ENCODE measurements at regions not wholly inside any gene's neighbourhood (a gene's known extent, or its start where the extent isn't known, plus 50 kb on each side); places are given as distances from the start of the nearest gene placed in this dataset.

- DNase-seq: no peak
- no peaks in the 10 kb centered on the region for H3K36me3 ChIP-seq
- H3K9me3 ChIP-seq: no peaks in the 10 kb centered on the region
- no peaks in the 10 kb centered on the region for H3K27me3 ChIP-seq
- H3K27ac ChIP-seq: no peak overlapping the region
- intact Hi-C loops (cut with DNase I; ENCODE audit: low total_unique reads): no loop called here
- TF ChIP-seq POLR2A (IDR thresholded peaks at IDR 0.05) (no peak), CTCF (IDR thresholded peaks at IDR 0.05) (no peak)
- H3K4me1 ChIP-seq: no peaks in the 10 kb centered on the region
- no peak overlapping the region for H3K4me3 ChIP-seq
Measured at GRCh38 chr9:78688796-78689195, 391.9 kb downstream of the PSAT1 start.

- H3K27ac ChIP-seq: no peak overlapping the region
- no peak overlapping the region for H3K4me3 ChIP-seq
- DNase-seq: no peak
- no peaks in the 10 kb centered on the region for H3K4me1 ChIP-seq
- TF ChIP-seq CTCF (IDR thresholded peaks at IDR 0.05): no peak
- no peaks in the 10 kb centered on the region for H3K36me3 ChIP-seq
- intact Hi-C loops (cut with DNase I; ENCODE audit: low total_unique reads): no loop called here
- no peaks in the 10 kb centered on the region for H3K27me3 ChIP-seq
- H3K9me3 ChIP-seq: no peaks in the 10 kb centered on the region
Measured at GRCh38 chr9:78691542-78691941, 394.6 kb downstream of the PSAT1 start.

GRCh38 chr9:78692871-78693270 lies 395.9 kb downstream of the PSAT1 start:
- DNase-seq: no peak
- H3K4me1 ChIP-seq: no peaks in the 10 kb centered on the region
- no peak overlapping the region for H3K4me3 ChIP-seq
- H3K27ac ChIP-seq: no peak overlapping the region
- H3K9me3 ChIP-seq: no peaks in the 10 kb centered on the region
- TF ChIP-seq CTCF (IDR thresholded peaks at IDR 0.05): no peak
- TF ChIP-seq POLR2A (IDR thresholded peaks at IDR 0.05): no peak
- H3K36me3 ChIP-seq: no peaks in the 10 kb centered on the region
- H3K27me3 ChIP-seq: no peaks in the 10 kb centered on the region
- intact Hi-C loops (cut with DNase I; ENCODE audit: low total_unique reads): no loop called here

GRCh38 chr9:78694974-78695373 lies 398.0 kb downstream of the PSAT1 start:
- Histone ChIP-seq H3K27me3 (no peaks in the 10 kb centered on the region), H3K27ac (no peak overlapping the region), H3K36me3 (no peaks in the 10 kb centered on the region), H3K4me1 (no peaks in the 10 kb centered on the region), H3K9me3 (no peaks in the 10 kb centered on the region), H3K4me3 (no peak overlapping the region)
- intact Hi-C loops (cut with DNase I; ENCODE audit: low total_unique reads): no loop called here
- DNase-seq: no peak
- TF ChIP-seq POLR2A (IDR thresholded peaks at IDR 0.05) (no peak), CTCF (IDR thresholded peaks at IDR 0.05) (no peak)

- Histone ChIP-seq H3K27me3 (no peaks in the 10 kb centered on the region), H3K4me1 (no peaks in the 10 kb centered on the region), H3K4me3 (no peak overlapping the region), H3K36me3 (no peaks in the 10 kb centered on the region), H3K9me3 (no peaks in the 10 kb centered on the region), H3K27ac (no peak overlapping the region)
- no peak for DNase-seq
- no peak for TF ChIP-seq POLR2A (IDR thresholded peaks at IDR 0.05)
- TF ChIP-seq CTCF (IDR thresholded peaks at IDR 0.05): no peak
- intact Hi-C loops (cut with DNase I; ENCODE audit: low total_unique reads): no loop called here
Measured at GRCh38 chr9:78695519-78695918, 398.6 kb downstream of the PSAT1 start.

All from uterus (tissue), 3 donors.